K562 (cell line): ENCODE measurements at regions not wholly inside any gene's neighbourhood (a gene's known extent, or its start where the extent isn't known, plus 50 kb on each side); places are given as distances from the start of the nearest gene placed in this dataset.

ENCODE experiments used
- BRCA1 ChIP-seq, 2 experiments: fragments of 450-650 bp in 1 of 2; sonication (generic) in 1 of 2; formaldehyde crosslinking in 1 of 2; IDR thresholded peaks; 2 replicates each; pipeline versions ENCODE4 v1.5.0 to v1.6.1; 2017 to 2020; ENCODE audit warnings: mild to moderate bottlenecking in 1 of 2, missing genetic modification reagents in 1 of 2
- EP300 ChIP-seq: IDR thresholded peaks from 2 replicates; pipeline ENCODE4 v1.6.1; 2012; ENCODE audit warnings: low read length, improper control_type of control experiment
- EZH2 ChIP-seq: IDR thresholded peaks from 2 replicates; pipeline ENCODE4 v1.6.1; 2012; ENCODE audit warnings: low read depth, mild to moderate bottlenecking, inconsistent platforms, low read length, borderline replicate concordance
- L3MBTL2 ChIP-seq: fragments of 450-650 bp; IDR thresholded peaks from 2 replicates; pipeline ENCODE4 v1.6.1; 2016; ENCODE audit warnings: mild to moderate bottlenecking, moderate library complexity
- MYC ChIP-seq, 2 experiments: fragments of 250-450 bp in 1 of 2; sonication (Bioruptor Pico) in 1 of 2; IDR thresholded peaks; 2 replicates each; pipeline versions ENCODE4 v1.5.1 to v1.6.1; 2012 to 2021; ENCODE audit warnings: low read depth in 2 of 2, borderline replicate concordance in 1 of 2, improper control_type of control experiment in 1 of 2, low read length in 1 of 2, mild to moderate bottlenecking in 1 of 2, moderate library complexity in 1 of 2
- RBFOX2 ChIP-seq: fragments of 200-400 bp; formaldehyde crosslinking; IDR thresholded peaks from 2 replicates; pipeline ENCODE4 v1.6.1; 2017; ENCODE audit warnings: low read depth, mild to moderate bottlenecking, low read length, moderate library complexity
- SIN3A ChIP-seq, 2 experiments: fragments of 150-350 bp in 1 of 2; IDR thresholded peaks; 2 replicates each; pipeline ENCODE4 v1.6.1; 2011 to 2016; ENCODE audit warnings: borderline replicate concordance in 2 of 2, low read depth in 2 of 2, low read length in 2 of 2, mild to moderate bottlenecking in 2 of 2, moderate library complexity in 2 of 2; ENCODE audit not compliant: control insufficient read depth in 1 of 2
- TAF1 ChIP-seq: IDR thresholded peaks from 2 replicates; pipeline ENCODE4 v1.6.1; 2011; ENCODE audit warnings: mild to moderate bottlenecking, low read length, moderate library complexity; ENCODE audit not compliant: insufficient read depth, control insufficient read depth, severe bottlenecking; ENCODE audit errors: extremely low read depth
- TOE1 ChIP-seq, 2 experiments: fragments of 450-650 bp in 1 of 2; sonication (generic) in 1 of 2; formaldehyde crosslinking in 1 of 2; IDR thresholded peaks; 2 replicates each; pipeline versions ENCODE4 v1.7.1 to v1.8.0; 2016 to 2022; ENCODE audit warnings: borderline replicate concordance in 2 of 2, mild to moderate bottlenecking in 2 of 2, antibody characterized with exemption in 1 of 2, inconsistent platforms in 1 of 2, low read depth in 1 of 2, missing genetic modification reagents in 1 of 2, moderate library complexity in 1 of 2
- ZNF23 ChIP-seq: fragments of 250-450 bp; sonication (Bioruptor Pico); IDR thresholded peaks from 2 replicates; pipeline ENCODE4 v1.4.0; 2020; ENCODE audit warnings: mild to moderate bottlenecking
- TF ChIP-seq, protein P1 (sequence below): fragments of 250-450 bp; sonication (Bioruptor Pico); IDR thresholded peaks from 2 replicates; pipeline ENCODE4 v1.9.0; 2021; ENCODE audit warnings: mild to moderate bottlenecking

GRCh38 chr20:48403167-48403761 is 424.5 kb downstream of the PREX1 start:
- TF ChIP-seq MYC (IDR thresholded peaks at IDR 0.05; ENCODE audit: low read depth, low read length) (no peak), MYC (CRISPR knock-in tag; IDR thresholded peaks at IDR 0.05; ENCODE audit: borderline replicate concordance, low read depth) (no peak), TAF1 (no peak), RBFOX2 (no peak), EZH2 (no peak), ZNF23 (CRISPR knock-in tag) (no peak), TOE1 (IDR thresholded peaks at IDR 0.05; ENCODE audit: borderline replicate concordance) (no peak), TOE1 (CRISPR knock-in tag; IDR thresholded peaks at IDR 0.05; ENCODE audit: borderline replicate concordance, low read depth) (no peak), BRCA1 (IDR thresholded peaks at IDR 0.05) (no peak), BRCA1 (CRISPR knock-in tag; IDR thresholded peaks at IDR 0.05) (no peak), EP300 (no peak), L3MBTL2 (no peak), SIN3A (IDR thresholded peaks at IDR 0.05; ENCODE audit: borderline replicate concordance in 2 of 2, control insufficient read depth in 1 of 2, low read depth in 2 of 2, low read length in 2 of 2) (no peak)
- TF ChIP-seq, protein P1, sequence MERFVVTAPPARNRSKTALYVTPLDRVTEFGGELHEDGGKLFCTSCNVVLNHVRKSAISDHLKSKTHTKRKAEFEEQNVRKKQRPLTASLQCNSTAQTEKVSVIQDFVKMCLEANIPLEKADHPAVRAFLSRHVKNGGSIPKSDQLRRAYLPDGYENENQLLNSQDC (CRISPR knock-in tag): no peak
